ENCODE measurements at regions not wholly inside any gene's neighbourhood (a gene's known extent, or its start where the extent isn't known, plus 50 kb on each side); places are given as distances from the start of the nearest gene placed in this dataset.

- TF ChIP-seq, protein P1, sequence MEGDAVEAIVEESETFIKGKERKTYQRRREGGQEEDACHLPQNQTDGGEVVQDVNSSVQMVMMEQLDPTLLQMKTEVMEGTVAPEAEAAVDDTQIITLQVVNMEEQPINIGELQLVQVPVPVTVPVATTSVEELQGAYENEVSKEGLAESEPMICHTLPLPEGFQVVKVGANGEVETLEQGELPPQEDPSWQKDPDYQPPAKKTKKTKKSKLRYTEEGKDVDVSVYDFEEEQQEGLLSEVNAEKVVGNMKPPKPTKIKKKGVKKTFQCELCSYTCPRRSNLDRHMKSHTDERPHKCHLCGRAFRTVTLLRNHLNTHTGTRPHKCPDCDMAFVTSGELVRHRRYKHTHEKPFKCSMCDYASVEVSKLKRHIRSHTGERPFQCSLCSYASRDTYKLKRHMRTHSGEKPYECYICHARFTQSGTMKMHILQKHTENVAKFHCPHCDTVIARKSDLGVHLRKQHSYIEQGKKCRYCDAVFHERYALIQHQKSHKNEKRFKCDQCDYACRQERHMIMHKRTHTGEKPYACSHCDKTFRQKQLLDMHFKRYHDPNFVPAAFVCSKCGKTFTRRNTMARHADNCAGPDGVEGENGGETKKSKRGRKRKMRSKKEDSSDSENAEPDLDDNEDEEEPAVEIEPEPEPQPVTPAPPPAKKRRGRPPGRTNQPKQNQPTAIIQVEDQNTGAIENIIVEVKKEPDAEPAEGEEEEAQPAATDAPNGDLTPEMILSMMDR (IDR thresholded peaks at IDR 0.05) = no peak
- no peak for TF ChIP-seq POLR2A (IDR thresholded peaks at IDR 0.05)
- TF ChIP-seq EP300 (IDR thresholded peaks at IDR 0.05) = no peak
Observed at GRCh38 chr2:51705417-51705816, 673.5 kb upstream of the NRXN1 start.
